Gastroesophageal sphincter (tissue), 3 donors: ENCODE measurements at regions not wholly inside any gene's neighbourhood (a gene's known extent, or its start where the extent isn't known, plus 50 kb on each side); places are given as distances from the start of the nearest gene placed in this dataset.
"Not testable (repeated sequence)": the region's sequence is repeated elsewhere in the genome, so short reads cannot be mapped to it uniquely, and the experiment has no call there.

Experiments
- EP300 ChIP-seq: sonication (generic); formaldehyde crosslinking; IDR thresholded peaks from one replicate; pipeline ENCODE4 v1.6.1; 2017; ENCODE audit warnings: antibody characterized with exemption, mild to moderate bottlenecking
- POLR2A ChIP-seq, 2 donors: fragments of 450-650 bp; IDR thresholded peaks; one replicate each; pipeline ENCODE4 v1.6.1; 2017; ENCODE audit warnings: antibody characterized with exemption in 2 of 2, mild to moderate bottlenecking in 2 of 2, moderate library complexity in 1 of 2
- POLR2AphosphoS5 ChIP-seq: sonication (generic); formaldehyde crosslinking; IDR thresholded peaks from one replicate; pipeline ENCODE4 v1.6.1; 2017; ENCODE audit warnings: antibody characterized with exemption
- TF ChIP-seq, protein P1 (sequence below), 4 experiments: fragments of 200-600 bp in 2 of 4; fragments of 450-650 bp in 2 of 4; sonication (generic) in 1 of 4; IDR thresholded peaks; one replicate each; pipeline ENCODE4 v1.5.1; 2017 to 2019; ENCODE audit warnings: antibody characterized with exemption in 4 of 4, mild to moderate bottlenecking in 2 of 4, moderate library complexity in 2 of 4

DNA sequence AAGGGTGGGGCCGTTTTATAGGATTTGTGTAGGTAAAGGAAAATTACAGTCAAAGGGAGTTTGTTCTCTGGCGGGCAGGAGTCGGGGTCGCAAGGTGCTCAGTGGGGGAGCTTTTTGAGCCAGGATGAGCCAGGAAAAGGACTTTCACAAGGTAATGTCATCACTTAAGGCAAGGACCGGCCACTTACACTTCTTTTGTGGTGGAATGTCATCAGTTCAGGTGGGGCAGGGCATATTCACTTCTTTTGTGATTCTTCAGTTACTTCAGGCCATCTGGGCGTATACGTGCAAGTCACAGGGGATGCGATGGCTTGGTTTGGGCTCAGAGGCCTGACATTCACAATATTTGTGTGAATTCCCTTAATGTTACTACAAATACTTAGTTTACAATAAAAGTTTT lies 88.2 kb upstream of the MAP3K7 start:
- TF ChIP-seq, protein P1, sequence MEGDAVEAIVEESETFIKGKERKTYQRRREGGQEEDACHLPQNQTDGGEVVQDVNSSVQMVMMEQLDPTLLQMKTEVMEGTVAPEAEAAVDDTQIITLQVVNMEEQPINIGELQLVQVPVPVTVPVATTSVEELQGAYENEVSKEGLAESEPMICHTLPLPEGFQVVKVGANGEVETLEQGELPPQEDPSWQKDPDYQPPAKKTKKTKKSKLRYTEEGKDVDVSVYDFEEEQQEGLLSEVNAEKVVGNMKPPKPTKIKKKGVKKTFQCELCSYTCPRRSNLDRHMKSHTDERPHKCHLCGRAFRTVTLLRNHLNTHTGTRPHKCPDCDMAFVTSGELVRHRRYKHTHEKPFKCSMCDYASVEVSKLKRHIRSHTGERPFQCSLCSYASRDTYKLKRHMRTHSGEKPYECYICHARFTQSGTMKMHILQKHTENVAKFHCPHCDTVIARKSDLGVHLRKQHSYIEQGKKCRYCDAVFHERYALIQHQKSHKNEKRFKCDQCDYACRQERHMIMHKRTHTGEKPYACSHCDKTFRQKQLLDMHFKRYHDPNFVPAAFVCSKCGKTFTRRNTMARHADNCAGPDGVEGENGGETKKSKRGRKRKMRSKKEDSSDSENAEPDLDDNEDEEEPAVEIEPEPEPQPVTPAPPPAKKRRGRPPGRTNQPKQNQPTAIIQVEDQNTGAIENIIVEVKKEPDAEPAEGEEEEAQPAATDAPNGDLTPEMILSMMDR (IDR thresholded peaks at IDR 0.05) = not testable (repeated sequence)
- not testable (repeated sequence) for TF ChIP-seq EP300; POLR2A (IDR thresholded peaks at IDR 0.05); POLR2AphosphoS5
